NB4 (cell line): ENCODE measurements at regions not wholly inside any gene's neighbourhood (a gene's known extent, or its start where the extent isn't known, plus 50 kb on each side); places are given as distances from the start of the nearest gene placed in this dataset.

Experiments
- DNase-seq: peaks from one replicate; pipeline ENCODE4 v3.0.0; 2010; ENCODE audit warnings: low read depth
- H3K4me3 ChIP-seq: one replicate; pipeline ENCODE4 v1.5.1; 2011; ENCODE audit warnings: mild to moderate bottlenecking, low read depth, low read length, moderate library complexity
- CTCF ChIP-seq: IDR thresholded peaks from one replicate; pipeline ENCODE4 v1.5.1; 2012; ENCODE audit warnings: low read depth, low read length
- MAX ChIP-seq: IDR thresholded peaks from 2 replicates; pipeline ENCODE4 v1.6.1; 2011; ENCODE audit warnings: low read depth, low read length
- MYC ChIP-seq: IDR thresholded peaks from 2 replicates; pipeline ENCODE4 v1.6.1; 2011; ENCODE audit warnings: low read depth, low read length
- POLR2A ChIP-seq: IDR thresholded peaks from 2 replicates; pipeline ENCODE4 v1.6.1; 2011; ENCODE audit warnings: mild to moderate bottlenecking; ENCODE audit not compliant: insufficient read length; ENCODE audit errors: extremely low read depth

- H3K4me3 ChIP-seq = no peak overlapping the region
- DNase-seq = no peak
- no peak for TF ChIP-seq MAX
- no peak for TF ChIP-seq CTCF
- TF ChIP-seq MYC = no peak
- no peak for TF ChIP-seq POLR2A
Measured at GRCh38 chr11:109193880-109194279, 228.1 kb upstream of the C11orf87 start.

- TF ChIP-seq CTCF = no peak
- no peak for TF ChIP-seq POLR2A
- TF ChIP-seq MYC = no peak
- TF ChIP-seq MAX = no peak
- DNase-seq = no peak
- no peak overlapping the region for H3K4me3 ChIP-seq
Measured at GRCh38 chr11:109196016-109196415, 226.0 kb upstream of the C11orf87 start.

GRCh38 chr11:109197656-109198055 lies 224.3 kb upstream of the C11orf87 start:
- peak; percentile 74 for DNase-seq
- no peak overlapping the region for H3K4me3 ChIP-seq
- TF ChIP-seq POLR2A = no peak
- TF ChIP-seq MAX = no peak
- TF ChIP-seq CTCF = no peak
- no peak for TF ChIP-seq MYC

- no peak overlapping the region for H3K4me3 ChIP-seq
- DNase-seq = no peak
- TF ChIP-seq POLR2A (no peak), MAX (no peak), MYC (no peak), CTCF (no peak)
Measured at GRCh38 chr11:109203176-109203575, 218.8 kb upstream of the C11orf87 start.

- H3K4me3 ChIP-seq = no peak overlapping the region
- no peak for TF ChIP-seq MYC
- no peak for TF ChIP-seq MAX
- no peak for TF ChIP-seq POLR2A
- TF ChIP-seq CTCF = no peak
- DNase-seq = no peak
Measured at GRCh38 chr11:109205312-109205711, 216.7 kb upstream of the C11orf87 start.

GRCh38 chr11:109208121-109208520 lies 213.9 kb upstream of the C11orf87 start:
- H3K4me3 ChIP-seq = no peak overlapping the region
- no peak for DNase-seq
- TF ChIP-seq POLR2A (no peak), CTCF (no peak), MAX (no peak), MYC (no peak)
